Nucleus accumbens (tissue), 56 donors: ENCODE measurements at regions not wholly inside any gene's neighbourhood (a gene's known extent, or its start where the extent isn't known, plus 50 kb on each side); places are given as distances from the start of the nearest gene placed in this dataset.
"Not testable (repeated sequence)": the region's sequence is repeated elsewhere in the genome, so short reads cannot be mapped to it uniquely, and the experiment has no call there.

Source experiments
- DNase-seq, 56 donors: peaks; one replicate each; lab custom pipeline; 2025; lab: John Stamatoyannopoulos, UW

GRCh38 chr12:3366451-3367110, 124.4 kb upstream of the PRMT8 start:
- no peak for DNase-seq

GRCh38 chr12:3367750-3368444, 123.1 kb upstream of the PRMT8 start:
- DNase-seq = peak in 2 of 56 donors; percentile 28 to 31

- no peak for DNase-seq
These were observed 120.0 kb upstream of the PRMT8 start for GRCh38 chr12:3371018-3371417.

GRCh38 chr12:3375326-3375725, 115.7 kb upstream of the PRMT8 start:
- no peak for DNase-seq

- DNase-seq = no peak
These were observed 114.1 kb upstream of the PRMT8 start for GRCh38 chr12:3376779-3377455.

- no peak for DNase-seq
These were observed 112.3 kb upstream of the PRMT8 start for GRCh38 chr12:3378655-3379054.

GRCh38 chr12:3379079-3379478, 111.9 kb upstream of the PRMT8 start:
- DNase-seq = no peak

- DNase-seq = no peak
These were observed 110.6 kb upstream of the PRMT8 start for GRCh38 chr12:3380200-3381043.

- no peak for DNase-seq
These were observed 109.7 kb upstream of the PRMT8 start for GRCh38 chr12:3381059-3382047.

- no peak for DNase-seq
These were observed 101.0 kb upstream of the PRMT8 start for GRCh38 chr12:3389986-3390385.

- not testable (repeated sequence) for DNase-seq
These were observed 93.4 kb upstream of the PRMT8 start for GRCh38 chr12:3397596-3397995.

- no peak for DNase-seq
These were observed 92.7 kb upstream of the PRMT8 start for GRCh38 chr12:3398196-3398789.

GRCh38 chr12:3405821-3406220, 85.2 kb upstream of the PRMT8 start:
- DNase-seq = no peak

GRCh38 chr12:3407723-3408122, 83.3 kb upstream of the PRMT8 start:
- DNase-seq = no peak

GRCh38 chr12:3409662-3410061, 81.3 kb upstream of the PRMT8 start:
- DNase-seq = no peak

- DNase-seq = no peak
These were observed 74.8 kb upstream of the PRMT8 start for GRCh38 chr12:3416159-3416558.

GRCh38 chr12:3416670-3417069, 74.3 kb upstream of the PRMT8 start:
- no peak for DNase-seq

- DNase-seq = no peak
These were observed 73.9 kb upstream of the PRMT8 start for GRCh38 chr12:3417113-3417512.

GRCh38 chr12:3417937-3418462, 73.0 kb upstream of the PRMT8 start:
- no peak for DNase-seq
